Left lobe of liver (tissue), 2 donors: ENCODE measurements at regions not wholly inside any gene's neighbourhood (a gene's known extent, or its start where the extent isn't known, plus 50 kb on each side); places are given as distances from the start of the nearest gene placed in this dataset.
"Not testable (repeated sequence)": the region's sequence is repeated elsewhere in the genome, so short reads cannot be mapped to it uniquely, and the experiment has no call there.

Experiments
- ATAC-seq: fragments of 200-7000 bp; cut with Tn5 transposase; one replicate; pipeline ENCODE4 v1.9.1; 2020; ENCODE audit warnings: mild to moderate bottlenecking, moderate library complexity
- DNase-seq: peaks from one replicate; pipeline ENCODE4 v3.0.0-alpha.2; 2020; ENCODE audit warnings: low spot score
- donor health status: DM: no; HTN: no; CAD: no; lungs with moderate emphysema.
- donor health status: DM: no; HTN: yes; CAD: no.

- ATAC-seq = no peak
Observed at GRCh38 chr16:8458481-8459046, 131.7 kb downstream of the TMEM114 start.

GRCh38 chr16:8453359-8453758 is 137.0 kb downstream of the TMEM114 start:
- no peak for DNase-seq
- ATAC-seq = no peak

More at GRCh38 chr16:8458481-8459046, 131.7 kb downstream of the TMEM114 start:
- no peak for DNase-seq

- DNase-seq (no peak), ATAC-seq (no peak)
Observed at GRCh38 chr16:8452941-8453340, 137.4 kb downstream of the TMEM114 start.

- ATAC-seq (no peak), DNase-seq (no peak)
Observed at GRCh38 chr16:8436931-8437330, 153.4 kb downstream of the TMEM114 start.

DNA sequence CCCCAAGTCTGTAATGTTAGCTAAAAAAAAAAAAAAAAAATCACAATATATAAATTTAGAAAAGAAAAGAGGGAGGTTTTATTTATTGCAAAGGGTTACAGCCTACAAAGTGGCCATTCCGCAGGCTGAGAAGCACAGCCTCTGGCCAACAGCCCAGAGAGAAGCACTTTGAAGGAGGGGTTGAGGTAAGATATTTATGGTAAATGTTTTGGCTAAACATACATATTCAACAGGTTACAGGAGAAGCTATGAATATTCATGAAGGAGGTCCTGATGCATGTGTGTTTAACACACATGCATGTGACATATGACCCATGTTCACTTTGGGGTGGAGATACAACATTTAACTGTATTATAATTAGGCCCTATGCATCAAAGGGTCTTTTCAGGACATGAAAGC is 158.5 kb downstream of the TMEM114 start:
- DNase-seq (no peak), ATAC-seq (no peak)

DNA sequence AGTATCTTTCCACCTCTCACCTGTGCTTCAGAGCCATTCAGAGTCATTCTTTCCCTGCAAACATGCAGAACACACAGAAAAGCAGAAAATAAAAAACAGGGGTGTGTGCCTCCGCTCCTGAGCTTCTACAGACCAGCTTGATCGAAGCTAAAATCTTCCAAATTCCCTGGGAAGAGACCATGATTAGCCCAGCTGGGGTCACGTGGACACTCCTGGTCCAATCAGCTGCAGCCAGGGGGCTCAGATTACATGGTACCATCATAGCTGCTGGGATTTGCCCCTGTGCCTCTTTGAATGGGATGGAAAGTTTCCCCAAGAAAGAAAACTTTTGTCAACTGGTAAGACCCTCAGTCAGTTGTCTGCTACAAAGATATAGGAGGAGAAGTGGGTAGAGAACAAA is 159.9 kb downstream of the TMEM114 start:
- DNase-seq (no peak), ATAC-seq (no peak)

- DNase-seq = no peak
- no peak for ATAC-seq
Observed at GRCh38 chr16:8426569-8426968, 163.7 kb downstream of the TMEM114 start.

GRCh38 chr16:8417145-8417544 is 173.2 kb downstream of the TMEM114 start:
- ATAC-seq = no peak
- DNase-seq = no peak

GRCh38 chr16:8408855-8409567 is 181.3 kb downstream of the TMEM114 start:
- ATAC-seq (no peak), DNase-seq (no peak)

DNA sequence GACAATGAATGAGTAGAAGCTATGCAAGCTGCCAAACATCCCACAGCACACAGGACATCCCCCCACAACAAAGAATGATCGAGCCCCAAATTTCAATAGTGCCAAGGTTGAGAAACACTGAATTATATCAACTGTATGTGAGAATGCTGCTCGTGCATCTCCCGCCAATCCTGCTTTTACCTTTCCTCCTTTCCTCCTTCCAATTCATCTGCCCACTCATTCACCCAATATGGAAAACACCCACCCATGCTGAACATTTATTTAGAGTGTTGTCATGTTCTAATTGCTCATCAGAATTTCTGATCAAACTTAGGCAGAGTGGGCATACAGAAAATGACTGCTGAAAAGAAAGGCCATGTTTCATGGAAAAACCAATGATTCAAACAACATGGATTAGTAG is 183.0 kb downstream of the TMEM114 start:
- no peak for DNase-seq
- no peak for ATAC-seq

- ATAC-seq = no peak
- no peak for DNase-seq
Observed at GRCh38 chr16:8403978-8404749, 186.1 kb downstream of the TMEM114 start.

- no peak for ATAC-seq
- DNase-seq = no peak
Observed at GRCh38 chr16:8402981-8403843, 187.1 kb downstream of the TMEM114 start.

- DNase-seq = not testable (repeated sequence)
Observed at GRCh38 chr16:8400683-8401082, 189.6 kb downstream of the TMEM114 start.

GRCh38 chr16:8398548-8398947 is 191.8 kb downstream of the TMEM114 start:
- ATAC-seq = no peak

More at GRCh38 chr16:8400683-8401082, 189.6 kb downstream of the TMEM114 start:
- not testable (repeated sequence) for ATAC-seq

GRCh38 chr16:8397223-8397622 is 193.1 kb downstream of the TMEM114 start:
- ATAC-seq (no peak), DNase-seq (no peak)

More at GRCh38 chr16:8398548-8398947, 191.8 kb downstream of the TMEM114 start:
- no peak for DNase-seq

DNA sequence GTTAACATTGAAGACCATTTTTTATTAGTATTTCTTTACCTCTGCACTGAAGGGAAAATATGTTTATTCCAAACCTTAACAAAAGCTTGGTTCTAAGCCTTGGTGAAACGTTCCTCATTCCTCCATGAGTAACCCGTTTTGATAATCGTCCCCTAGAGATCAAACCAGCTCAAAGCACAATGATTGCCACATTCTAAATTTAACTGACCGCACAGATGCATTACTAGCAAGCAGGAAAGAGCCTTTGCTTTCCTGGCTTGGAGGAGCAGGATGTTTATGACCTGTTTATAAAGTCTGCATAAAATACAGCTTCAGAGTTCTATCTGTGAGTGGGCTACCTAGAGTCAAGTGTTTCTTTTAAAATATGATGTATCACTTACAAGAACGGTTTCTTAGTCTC is 193.8 kb downstream of the TMEM114 start:
- ATAC-seq = no peak

GRCh38 chr16:8391257-8391656 is 199.1 kb downstream of the TMEM114 start:
- no peak for DNase-seq
- ATAC-seq = peak; percentile 49

More for the DNA sequence above, 193.8 kb downstream of the TMEM114 start:
- no peak for DNase-seq

DNA sequence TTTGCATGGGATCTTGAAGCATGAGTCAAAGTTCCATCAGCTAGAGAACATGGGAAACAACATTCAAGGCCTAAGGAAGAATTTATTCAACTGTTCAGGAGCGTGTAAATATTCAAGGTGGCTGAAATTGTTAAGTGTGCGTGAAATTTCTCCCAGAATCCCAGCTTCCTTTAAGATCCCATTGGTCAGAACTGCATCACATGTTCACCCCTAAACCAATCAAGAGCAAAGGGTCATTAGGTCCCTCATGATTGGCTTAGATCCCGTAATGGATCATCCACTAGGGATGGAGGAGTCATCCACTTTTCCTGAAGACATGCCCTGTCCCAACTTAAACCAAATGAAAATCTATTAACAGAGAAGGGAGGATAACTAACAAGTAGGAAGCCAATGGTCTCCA is 201.6 kb downstream of the TMEM114 start:
- no peak for ATAC-seq

DNA sequence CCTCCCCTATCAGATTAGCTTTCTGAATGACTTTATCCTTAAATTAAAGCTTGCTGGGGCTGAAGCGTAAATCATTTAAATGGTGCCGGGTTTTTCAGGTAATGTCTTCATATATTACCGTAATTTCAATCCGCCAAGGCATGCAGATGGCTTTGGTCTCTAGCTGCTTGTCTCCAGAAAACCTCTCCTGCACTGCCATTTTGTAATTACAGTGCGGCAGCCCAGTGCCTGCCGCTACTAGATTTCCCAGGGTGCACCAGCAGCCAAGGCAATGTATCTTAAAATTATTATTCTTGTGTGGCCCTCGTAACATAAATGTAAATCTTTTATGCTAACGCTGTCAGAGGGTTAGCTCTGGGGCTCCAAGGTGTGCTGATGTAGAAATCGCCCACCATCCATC is 208.5 kb downstream of the TMEM114 start:
- ATAC-seq (no peak), DNase-seq (no peak)

More for the DNA sequence above, 201.6 kb downstream of the TMEM114 start:
- DNase-seq = no peak

DNA sequence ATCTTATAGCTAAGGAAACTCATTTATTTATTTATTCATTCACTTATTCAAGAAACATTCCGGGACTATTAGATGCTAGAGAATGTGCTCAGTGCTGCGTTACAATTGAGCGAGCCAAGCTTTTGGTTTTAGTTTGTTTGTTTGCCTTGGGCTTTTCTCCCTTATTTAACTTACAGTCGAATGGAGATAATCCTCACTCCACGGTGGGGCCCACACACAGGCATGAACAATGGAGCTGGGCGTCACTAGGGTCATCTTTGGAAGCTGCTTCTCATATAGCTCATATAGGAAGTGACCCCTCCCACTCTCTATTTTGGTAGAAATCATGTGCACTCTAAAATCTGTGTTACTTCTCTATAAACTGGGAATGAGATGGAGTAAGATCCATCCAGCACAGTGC is 210.0 kb downstream of the TMEM114 start:
- no peak for ATAC-seq
- no peak for DNase-seq

DNA sequence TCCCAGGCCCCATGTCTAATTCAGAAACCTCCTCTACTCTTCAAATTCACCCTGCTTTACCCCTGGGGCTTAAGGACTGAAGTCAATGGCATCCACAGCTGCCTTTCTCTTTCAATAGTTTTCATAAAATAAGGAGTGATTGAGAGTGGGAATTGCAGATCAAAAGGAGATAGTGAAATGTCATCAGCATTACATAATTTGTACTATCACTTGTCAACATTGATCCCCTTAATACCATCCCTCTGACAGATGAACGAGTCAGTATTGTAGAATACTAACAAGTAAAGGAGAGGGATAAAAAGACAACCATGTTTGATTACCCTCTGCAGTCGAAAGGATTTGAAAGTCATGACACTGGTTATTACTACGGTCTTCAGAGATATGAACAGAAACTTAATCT is 212.4 kb downstream of the TMEM114 start:
- ATAC-seq (no peak), DNase-seq (no peak)
